Astrocyte of the spinal cord (primary cell): ENCODE measurements at regions not wholly inside any gene's neighbourhood (a gene's known extent, or its start where the extent isn't known, plus 50 kb on each side); places are given as distances from the start of the nearest gene placed in this dataset.

ENCODE experiments used
- DNase-seq: peaks from one replicate; pipeline ENCODE4 v3.0.0; 2011; ENCODE audit warnings: low read depth, low spot score
- H3K4me3 ChIP-seq: 2 replicates; pipeline ENCODE4 v1.5.1; 2011; ENCODE audit warnings: low read depth, mild to moderate bottlenecking, low read length, moderate library complexity
- in situ Hi-C: cut with HindIII; loops from 2 replicates; pipeline ENCODE4 v1.10.0; 2017; ENCODE audit warnings: low sequenced_read_pairs
- TF ChIP-seq, protein P1 (sequence below): IDR thresholded peaks from 2 replicates; pipeline ENCODE4 v1.5.1; 2012; ENCODE audit warnings: low read depth, mild to moderate bottlenecking, low read length, inconsistent platforms

DNA sequence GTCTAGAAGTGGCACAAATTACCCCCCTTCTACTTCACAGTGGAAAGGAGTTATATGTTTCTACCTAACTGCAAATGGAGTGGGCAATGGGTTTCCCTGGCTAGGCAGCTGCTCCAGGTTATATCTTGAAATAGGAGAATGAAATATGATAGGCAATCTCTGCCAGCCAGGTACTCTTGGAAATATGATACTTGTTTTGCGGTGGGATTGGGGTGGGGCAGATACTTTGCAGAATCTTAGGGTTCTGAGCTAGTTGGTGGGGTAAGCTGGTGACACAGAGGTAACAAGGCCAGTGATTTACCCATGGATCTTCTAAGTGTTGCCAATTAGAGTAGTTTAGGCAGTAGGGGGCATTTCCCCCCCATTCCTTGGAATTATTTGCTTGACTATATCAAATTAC is 140.1 kb downstream of the ATP23 start:
- in situ Hi-C loops: no loop called here
- TF ChIP-seq, protein P1, sequence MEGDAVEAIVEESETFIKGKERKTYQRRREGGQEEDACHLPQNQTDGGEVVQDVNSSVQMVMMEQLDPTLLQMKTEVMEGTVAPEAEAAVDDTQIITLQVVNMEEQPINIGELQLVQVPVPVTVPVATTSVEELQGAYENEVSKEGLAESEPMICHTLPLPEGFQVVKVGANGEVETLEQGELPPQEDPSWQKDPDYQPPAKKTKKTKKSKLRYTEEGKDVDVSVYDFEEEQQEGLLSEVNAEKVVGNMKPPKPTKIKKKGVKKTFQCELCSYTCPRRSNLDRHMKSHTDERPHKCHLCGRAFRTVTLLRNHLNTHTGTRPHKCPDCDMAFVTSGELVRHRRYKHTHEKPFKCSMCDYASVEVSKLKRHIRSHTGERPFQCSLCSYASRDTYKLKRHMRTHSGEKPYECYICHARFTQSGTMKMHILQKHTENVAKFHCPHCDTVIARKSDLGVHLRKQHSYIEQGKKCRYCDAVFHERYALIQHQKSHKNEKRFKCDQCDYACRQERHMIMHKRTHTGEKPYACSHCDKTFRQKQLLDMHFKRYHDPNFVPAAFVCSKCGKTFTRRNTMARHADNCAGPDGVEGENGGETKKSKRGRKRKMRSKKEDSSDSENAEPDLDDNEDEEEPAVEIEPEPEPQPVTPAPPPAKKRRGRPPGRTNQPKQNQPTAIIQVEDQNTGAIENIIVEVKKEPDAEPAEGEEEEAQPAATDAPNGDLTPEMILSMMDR: no peak
- H3K4me3 ChIP-seq: no peak overlapping the region
- DNase-seq: no peak

DNA sequence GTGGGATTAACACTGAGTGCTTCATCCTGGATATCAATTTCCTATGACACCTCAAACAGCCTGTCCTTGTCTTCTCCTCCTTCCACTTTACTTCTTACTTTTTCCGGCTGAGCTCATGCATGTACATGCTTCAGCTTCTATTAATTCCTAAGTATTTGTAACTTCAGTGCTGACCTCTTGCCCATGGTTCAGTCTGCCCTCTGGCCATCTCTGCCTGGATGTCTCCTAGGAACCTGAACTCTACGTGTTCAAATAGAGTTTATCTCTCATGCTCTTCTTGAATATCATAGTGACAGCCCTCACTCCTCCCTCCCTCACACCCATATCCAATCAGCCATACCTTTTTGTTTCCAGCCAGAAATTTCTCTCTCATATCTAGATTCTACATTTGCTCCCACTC is 141.6 kb downstream of the ATP23 start:
- DNase-seq: no peak
- TF ChIP-seq, protein P1: no peak

DNA sequence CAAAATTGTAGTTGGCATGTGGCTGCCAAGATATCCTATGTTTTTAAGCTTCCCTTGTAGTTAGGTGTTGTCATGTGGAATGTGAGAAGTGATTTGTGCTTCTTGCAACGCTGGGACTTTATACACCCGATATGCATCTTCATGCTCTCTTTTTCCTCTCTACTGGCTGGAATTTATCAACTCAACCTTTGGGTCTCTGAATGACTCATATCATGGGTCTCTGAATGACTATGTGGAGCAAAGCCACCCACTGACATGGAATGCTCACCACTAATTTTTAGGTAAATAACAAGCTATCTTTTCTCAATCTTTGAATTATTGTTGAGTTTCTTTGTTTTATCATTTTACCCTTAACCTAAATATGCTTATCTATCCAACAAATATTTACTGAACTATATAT is 144.6 kb downstream of the ATP23 start:
- in situ Hi-C loops: no loop called here
- H3K4me3 ChIP-seq: no peak overlapping the region
- DNase-seq: no peak
- TF ChIP-seq, protein P1: no peak

More for the DNA sequence above, 141.6 kb downstream of the ATP23 start:
- in situ Hi-C loops: no loop called here
- H3K4me3 ChIP-seq: no peak overlapping the region

DNA sequence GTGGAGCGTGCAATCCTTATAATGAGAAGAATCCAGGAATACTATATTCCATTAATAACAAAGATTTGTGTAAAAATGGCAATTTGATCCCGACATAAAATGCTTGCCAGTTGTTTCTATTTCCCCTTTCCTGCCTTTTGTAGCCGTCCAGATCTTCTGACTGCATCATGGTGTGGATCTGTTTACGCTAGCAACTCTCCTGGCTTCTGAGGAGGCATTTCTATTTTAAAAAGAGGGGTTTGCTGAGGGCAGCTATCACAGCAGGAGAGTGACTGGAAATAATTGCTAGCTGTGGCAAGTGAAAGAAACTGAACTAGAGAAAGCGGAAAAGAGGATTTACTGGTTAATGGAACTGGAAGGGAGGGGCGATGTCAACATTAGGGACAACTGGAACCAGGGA is 145.6 kb downstream of the ATP23 start:
- no peak overlapping the region for H3K4me3 ChIP-seq
- TF ChIP-seq, protein P1: no peak
- DNase-seq: no peak
- in situ Hi-C loops: no loop called here

DNA sequence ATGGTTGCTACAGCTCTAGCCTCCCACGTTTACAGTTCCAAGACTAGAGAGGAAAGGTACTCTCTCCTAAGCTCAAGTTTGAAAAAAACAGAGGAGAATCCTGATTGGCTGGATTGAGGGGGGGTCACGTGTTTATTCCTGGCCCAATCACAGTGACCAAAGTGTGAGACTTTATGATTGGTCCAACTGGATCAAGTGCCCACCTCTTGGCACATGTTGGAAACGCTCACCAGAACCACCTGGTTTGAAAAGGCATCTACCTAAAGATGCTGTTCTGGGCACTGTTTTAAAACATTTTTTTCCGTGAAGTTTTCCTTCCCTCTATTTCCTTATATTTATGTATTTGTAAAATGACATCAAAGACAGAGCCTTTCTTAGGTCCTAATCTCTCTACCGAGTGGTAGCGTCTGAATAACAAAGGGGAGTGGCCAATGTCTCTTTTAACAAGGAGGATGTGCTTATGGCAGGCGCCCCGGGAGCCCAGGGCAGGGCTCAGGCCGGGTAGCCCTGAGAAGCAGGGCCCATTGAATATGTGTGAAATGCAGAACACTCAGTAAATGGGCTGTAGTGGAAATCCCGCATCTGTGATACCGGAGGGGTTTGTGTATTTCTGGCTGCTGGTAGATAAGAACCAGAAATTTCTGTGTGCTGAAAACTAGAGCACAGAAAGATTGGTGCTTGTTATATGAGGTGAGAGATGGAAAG is 146.2 kb downstream of the ATP23 start:
- H3K4me3 ChIP-seq: no peak overlapping the region
- no peak for DNase-seq
- in situ Hi-C loops: no loop called here
- TF ChIP-seq, protein P1: no peak

DNA sequence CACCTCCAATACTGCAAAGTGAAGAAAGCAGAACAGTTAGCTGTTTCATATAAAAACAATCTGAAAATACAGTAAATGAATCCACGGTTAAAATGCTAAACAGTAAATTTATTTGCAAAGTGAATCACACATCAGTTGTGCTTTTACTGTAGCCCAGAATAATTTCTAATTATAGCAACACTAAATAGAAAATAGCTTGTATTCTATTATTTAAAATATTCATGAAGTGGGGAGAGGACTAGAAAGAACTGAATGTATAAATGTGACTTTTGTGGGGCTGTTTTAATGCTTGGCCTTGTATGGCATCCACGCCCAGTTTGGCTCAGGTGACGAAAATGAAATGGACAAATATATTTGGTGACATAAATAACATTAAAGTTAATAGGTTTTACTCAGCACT is 148.2 kb downstream of the ATP23 start:
- H3K4me3 ChIP-seq: no peak overlapping the region
- in situ Hi-C loops: no loop called here
- DNase-seq: no peak
- TF ChIP-seq, protein P1: no peak
